K562 (cell line): ENCODE measurements at regions not wholly inside any gene's neighbourhood (a gene's known extent, or its start where the extent isn't known, plus 50 kb on each side); places are given as distances from the start of the nearest gene placed in this dataset.

Experiments
- ATAC-seq: fragments of 200-7000 bp; cut with Tn5 transposase; 3 replicates; pipeline ENCODE4 v1.9.1; 2020; ENCODE audit warnings: moderate library complexity
- BruUV-seq: library from RNA; stranded (reverse); fragments of 400-500 nt; replicated peaks from 2 replicates; lab custom pipeline; 2021; lab: Mats Ljungman, UMichigan
- CTCF ChIA-PET: fragments of 300-600 bp; formaldehyde crosslinking; extraction: SDS; loops from one replicate; lab custom pipeline; 2021; ENCODE audit warnings: low intra/inter-chr PET ratio; lab: Yijun Ruan, JAX
- POLR2A ChIA-PET: fragments of 300-600, 350-650 bp; sonication (Branson Sonifier 250); formaldehyde crosslinking; extraction: SDS; loops from one replicate; lab custom pipeline; 2021; ENCODE audit warnings: antibody characterized with exemption, inconsistent platforms; lab: Yijun Ruan, JAX
- DNase-seq, 4 experiments: peaks; one replicate each; pipeline versions ENCODE4 v3.0.0 to v3.0.0-alpha.2; 2011 to 2018; ENCODE audit warnings: low spot score in 3 of 4, mixed read lengths in 3 of 4; ENCODE audit errors: extremely low read depth in 1 of 4
- FAIRE-seq: peaks from 2 replicates; lab custom pipeline; 2011; peaks lifted over from hg19 to GRCh38; lab: Jason Lieb, UNC
- H2AFZ ChIP-seq: 2 replicates; pipeline ENCODE4 v1.6.0; 2011; ENCODE audit warnings: low read depth, low read length, control low read depth, inconsistent platforms
- H3K27ac ChIP-seq: fragments of 200-600 bp; 3 replicates; pipeline ENCODE4 v1.8.0; 2011; ENCODE audit warnings: low read depth, mild to moderate bottlenecking, control low read depth, inconsistent platforms, low read length, moderate library complexity, mixed read lengths; ENCODE audit errors: extremely low read depth
- H3K27me3 ChIP-seq, 2 experiments: fragments of 300-600 bp in 1 of 2; 2 replicates in 1 of 2; 3 replicates in 1 of 2; pipeline versions ENCODE4 v1.6.0 to v1.8.0; 2011; ENCODE audit warnings: inconsistent platforms in 2 of 2, low read length in 2 of 2, mild to moderate bottlenecking in 1 of 2, mixed read lengths in 1 of 2, moderate library complexity in 1 of 2; ENCODE audit not compliant: control insufficient read depth in 2 of 2, insufficient read depth in 2 of 2
- H3K36me3 ChIP-seq: fragments of 300-600 bp; 3 replicates; pipeline ENCODE4 v1.8.0; 2011; ENCODE audit warnings: mild to moderate bottlenecking, low read length, inconsistent platforms; ENCODE audit not compliant: control insufficient read depth, insufficient read depth
- H3K4me1 ChIP-seq, 2 experiments: fragments of 200-600 bp in 1 of 2; replicated peaks in 1 of 2; 2 replicates in 1 of 2; 3 replicates in 1 of 2; pipeline versions ENCODE4 v1.5.1 to v1.8.0; 2011; ENCODE audit warnings: inconsistent platforms in 2 of 2, low read length in 2 of 2, mild to moderate bottlenecking in 1 of 2, mixed read lengths in 1 of 2, moderate library complexity in 1 of 2; ENCODE audit not compliant: control insufficient read depth in 2 of 2, insufficient read depth in 2 of 2
- H3K4me2 ChIP-seq: 2 replicates; pipeline ENCODE4 v1.6.1; 2011; ENCODE audit warnings: low read length, control low read depth, inconsistent platforms, mixed read lengths; ENCODE audit not compliant: insufficient read depth
- H3K4me3 ChIP-seq: fragments of 200-600 bp; sonication (generic), shearing (Covaris generic); 2 replicates; pipeline ENCODE4 v1.5.1; 2016; ENCODE audit warnings: control low read depth, inconsistent platforms
- H3K79me2 ChIP-seq: fragments of 200-600 bp; 3 replicates; pipeline ENCODE4 v1.8.0; 2011; ENCODE audit warnings: low read length, inconsistent platforms; ENCODE audit not compliant: control insufficient read depth, insufficient read depth
- H3K9ac ChIP-seq, 2 experiments: 2 replicates each; pipeline versions ENCODE4 v1.6.0 to v1.6.1; 2011; ENCODE audit warnings: low read depth in 2 of 2, low read length in 2 of 2, control low read depth in 1 of 2, inconsistent platforms in 1 of 2, mild to moderate bottlenecking in 1 of 2, mixed read lengths in 1 of 2; ENCODE audit not compliant: insufficient read depth in 1 of 2
- H3K9me1 ChIP-seq: one replicate; pipeline ENCODE4 v1.6.0; 2011; ENCODE audit warnings: inconsistent platforms, mild to moderate bottlenecking, low read length, moderate library complexity; ENCODE audit not compliant: control insufficient read depth, insufficient read depth
- H3K9me3 ChIP-seq: replicated peaks from 2 replicates; pipeline ENCODE4 v1.5.1; 2011; ENCODE audit warnings: low read depth, low read length, inconsistent platforms; ENCODE audit not compliant: control insufficient read depth, insufficient read depth
- H4K20me1 ChIP-seq: replicated peaks from 2 replicates; pipeline ENCODE4 v1.6.1; 2011; ENCODE audit warnings: low read length, inconsistent platforms, mixed read lengths; ENCODE audit not compliant: control insufficient read depth, insufficient read depth
- ARID1B ChIP-seq: fragments of 450-650 bp; IDR thresholded peaks from 2 replicates; pipeline ENCODE4 v1.6.1; 2016; ENCODE audit warnings: antibody characterized with exemption, mild to moderate bottlenecking, inconsistent platforms
- E2F3 ChIP-seq: fragments of 250-450 bp; sonication (Bioruptor Pico); IDR thresholded peaks from 2 replicates; pipeline ENCODE4 v1.4.0; 2020; ENCODE audit warnings: mild to moderate bottlenecking
- ERF ChIP-seq: fragments of 450-650 bp; formaldehyde crosslinking; IDR thresholded peaks from 2 replicates; pipeline ENCODE4 v1.4.0; 2020; ENCODE audit warnings: mild to moderate bottlenecking, mixed read lengths
- ETS1 ChIP-seq: conservative IDR thresholded peaks from 2 replicates; pipeline ENCODE4 v1.6.1; 2011; ENCODE audit warnings: low read depth, mild to moderate bottlenecking, low read length; ENCODE audit not compliant: control insufficient read depth
- EZH2 ChIP-seq: IDR thresholded peaks from 2 replicates; pipeline ENCODE4 v1.6.1; 2012; ENCODE audit warnings: low read depth, mild to moderate bottlenecking, inconsistent platforms, low read length, borderline replicate concordance
- FOSL1 ChIP-seq: fragments of 200-800 bp; sonication (Bioruptor generic); conservative IDR thresholded peaks from 2 replicates; pipeline ENCODE4 v1.6.1; 2016; ENCODE audit warnings: missing genetic modification characterization, missing compliant biosample characterization
- GTF2E2 ChIP-seq: fragments of 200-800 bp; sonication (Bioruptor generic); IDR thresholded peaks from 2 replicates; pipeline ENCODE4 v1.6.1; 2016; ENCODE audit warnings: missing genetic modification characterization, missing compliant biosample characterization
- GTF3C2 ChIP-seq: IDR thresholded peaks from 3 replicates; pipeline ENCODE4 v1.6.1; 2011; ENCODE audit warnings: borderline replicate concordance, mild to moderate bottlenecking, moderate library complexity; ENCODE audit not compliant: insufficient read length; ENCODE audit errors: extremely low read depth
- L3MBTL2 ChIP-seq: fragments of 450-650 bp; IDR thresholded peaks from 2 replicates; pipeline ENCODE4 v1.6.1; 2016; ENCODE audit warnings: mild to moderate bottlenecking, moderate library complexity
- MTA1 ChIP-seq: fragments of 450-650 bp; IDR thresholded peaks from 2 replicates; pipeline ENCODE4 v1.6.1; 2017; ENCODE audit warnings: borderline replicate concordance
- RBM15 ChIP-seq: fragments of 200-400 bp; formaldehyde crosslinking; IDR thresholded peaks from 2 replicates; pipeline ENCODE4 v1.6.1; 2018; ENCODE audit warnings: mild to moderate bottlenecking, low read length, moderate library complexity; ENCODE audit not compliant: insufficient read depth
- RFX1 ChIP-seq: fragments of 450-650 bp; IDR thresholded peaks from 2 replicates; pipeline ENCODE4 v1.6.1; 2016; ENCODE audit warnings: mild to moderate bottlenecking, moderate library complexity
- RFX5 ChIP-seq: IDR thresholded peaks from 2 replicates; pipeline ENCODE4 v1.6.1; 2011; ENCODE audit warnings: low read depth, mild to moderate bottlenecking, improper control_type of control experiment, low read length
- SMARCE1 ChIP-seq: fragments of 450-650 bp; IDR thresholded peaks from 2 replicates; pipeline ENCODE4 v1.7.1; 2016; ENCODE audit warnings: mild to moderate bottlenecking
- STAT6 ChIP-seq: sonication (generic); formaldehyde crosslinking; IDR thresholded peaks from 2 replicates; pipeline ENCODE4 v1.8.1; 2023; ENCODE audit warnings: mild to moderate bottlenecking, missing genetic modification reagents
- ZC3H4 ChIP-seq: sonication (generic); formaldehyde crosslinking; IDR thresholded peaks from 2 replicates; pipeline ENCODE4 v1.9.0; 2021; ENCODE audit warnings: missing genetic modification reagents, borderline replicate concordance
- ZFP36 ChIP-seq: fragments of 150-350 bp; IDR thresholded peaks from 2 replicates; pipeline ENCODE4 v1.6.1; 2018; ENCODE audit warnings: low read length, low read depth; ENCODE audit not compliant: partially characterized antibody
- ZNF316 ChIP-seq: fragments of 450-650 bp; IDR thresholded peaks from 2 replicates; pipeline ENCODE4 v1.6.1; 2016
- WGBS: fragments of 100-300 bp; shearing (Covaris generic); methylation state at CpG from one replicate; pipeline ENCODE4 v1.1.6; 2016; ENCODE audit warnings: low coverage, mixed read lengths; ENCODE audit not compliant: insufficient coverage; ENCODE audit errors: missing lambda C conversion rate; 5-methylcytosine and 5-hydroxymethylcytosine counted together
- in situ Hi-C: fragments of 300-500 bp; cut with MboI; formaldehyde crosslinking; loops from 4 replicates; pipeline ENCODE4 v1.15.0; 2018; ENCODE audit warnings: inconsistent platforms, mixed read lengths
- intact Hi-C: fragments of 100-400 bp; cut with micrococcal nuclease; formaldehyde crosslinking; loops from 2 replicates; pipeline ENCODE4 v1.14.2; 2022

- intact Hi-C loops (no loop called here), in situ Hi-C loops (loop anchor here (25.0 kb wide), 1 partner anchor 633 kb away; no protein-coding TSS in a partner anchor)
- Histone ChIP-seq H3K27ac (no peak overlapping the region), H3K9me3 (no peaks in the 10 kb centered on the region), H2AFZ (no peak overlapping the region), H3K27me3 (peaks cover 4 to 11% of the 10 kb centered on the region in 2 experiments; a peak in 4 of 5 replicates), H3K4me1 (no peaks in the 10 kb centered on the region), H3K79me2 (no peaks in the 10 kb centered on the region), H3K36me3 (no peaks in the 10 kb centered on the region), H4K20me1 (peaks cover 3% of the 10 kb centered on the region; the same call in 1 of the 2 replicates), H3K4me3 (no peak overlapping the region), H3K9me1 (no peaks in the 10 kb centered on the region), H3K9ac (no peak overlapping the region), H3K4me2 (no peak overlapping the region)
- FAIRE-seq (no peak), ATAC-seq (no peak), DNase-seq (no peak)
- ChIA-PET POLR2A (no interaction called here), CTCF (no interaction called here)
- no TSS peak for BruUV-seq
- WGBS = 0% methylated on average over 3 of the region's 3 CpGs
- TF ChIP-seq L3MBTL2 = no peak
- TF ChIP-seq STAT6 (CRISPR knock-in tag) = no peak
- TF ChIP-seq MTA1 = no peak
- TF ChIP-seq RFX1 = no peak
- TF ChIP-seq ZFP36 = no peak
- TF ChIP-seq GTF2E2 (tag) = no peak
- TF ChIP-seq ARID1B = no peak
- TF ChIP-seq EZH2 = no peak
- TF ChIP-seq RFX5 = no peak
- no peak for TF ChIP-seq ETS1
- no peak for TF ChIP-seq GTF3C2
- no peak for TF ChIP-seq RBM15
- no peak for TF ChIP-seq ERF
- no peak for TF ChIP-seq ZNF316
- TF ChIP-seq E2F3 (CRISPR knock-in tag) = no peak
- no peak for TF ChIP-seq ZC3H4 (CRISPR knock-in tag)
- no peak for TF ChIP-seq SMARCE1
- no peak for TF ChIP-seq FOSL1 (tag)
Observed at GRCh38 chr5:54870271-54870670, 115.1 kb downstream of the ESM1 start.
